GM19025 (cell line): ENCODE measurements at regions not wholly inside any gene's neighbourhood (a gene's known extent, or its start where the extent isn't known, plus 50 kb on each side); places are given as distances from the start of the nearest gene placed in this dataset.

Experiments
- ATAC-seq: cut with Tn5 transposase; IDR thresholded peaks from one replicate; pipeline ENCODE4 v1.9.1; 2021; ENCODE audit warnings: mild to moderate bottlenecking, low read depth, moderate library complexity; ENCODE audit not compliant: unreplicated experiment

- no peak for ATAC-seq
These were observed 383.2 kb upstream of the TBL1XR1 start for GRCh38 chr3:177580437-177580836.

- no peak for ATAC-seq
These were observed 388.0 kb upstream of the TBL1XR1 start for GRCh38 chr3:177585271-177585670.

- ATAC-seq, result no peak
These were observed 391.9 kb upstream of the TBL1XR1 start for GRCh38 chr3:177589041-177589650.

GRCh38 chr3:177589911-177590381 is 392.7 kb upstream of the TBL1XR1 start:
- ATAC-seq, result peak; percentile 46

GRCh38 chr3:177590826-177591225 is 393.5 kb upstream of the TBL1XR1 start:
- ATAC-seq, result no peak

- peak; percentile 65 for ATAC-seq
These were observed 394.1 kb upstream of the TBL1XR1 start for GRCh38 chr3:177591379-177591778.

GRCh38 chr3:177594096-177594495 is 396.8 kb upstream of the TBL1XR1 start:
- ATAC-seq, result no peak

GRCh38 chr3:177595530-177596188 is 398.4 kb upstream of the TBL1XR1 start:
- no peak for ATAC-seq

GRCh38 chr3:177596248-177596815 is 399.1 kb upstream of the TBL1XR1 start:
- ATAC-seq, result no peak

- ATAC-seq, result no peak
These were observed 399.6 kb upstream of the TBL1XR1 start for GRCh38 chr3:177596816-177597271.

GRCh38 chr3:177597311-177598096 is 400.2 kb upstream of the TBL1XR1 start:
- no peak for ATAC-seq

- no peak for ATAC-seq
These were observed 401.0 kb upstream of the TBL1XR1 start for GRCh38 chr3:177598097-177598833.

GRCh38 chr3:177599326-177599725 is 402.0 kb upstream of the TBL1XR1 start:
- no peak for ATAC-seq

- ATAC-seq, result no peak
These were observed 402.6 kb upstream of the TBL1XR1 start for GRCh38 chr3:177599837-177600236.

GRCh38 chr3:177600411-177600810 is 403.1 kb upstream of the TBL1XR1 start:
- ATAC-seq, result no peak

GRCh38 chr3:177601152-177601551 is 403.9 kb upstream of the TBL1XR1 start:
- ATAC-seq, result no peak

- ATAC-seq, result no peak
These were observed 405.4 kb upstream of the TBL1XR1 start for GRCh38 chr3:177602601-177603147.

- ATAC-seq, result no peak
These were observed 405.9 kb upstream of the TBL1XR1 start for GRCh38 chr3:177603148-177603603.

GRCh38 chr3:177604181-177604580 is 406.9 kb upstream of the TBL1XR1 start:
- ATAC-seq, result no peak

- ATAC-seq, result no peak
These were observed 409.6 kb upstream of the TBL1XR1 start for GRCh38 chr3:177606891-177607290.
